GM06990 (cell line): ENCODE measurements at regions not wholly inside any gene's neighbourhood (a gene's known extent, or its start where the extent isn't known, plus 50 kb on each side); places are given as distances from the start of the nearest gene placed in this dataset.

ENCODE experiments used
- DNase-seq: peaks from one replicate; pipeline ENCODE4 v3.0.0-alpha.2; 2011; ENCODE audit not compliant: insufficient read length; ENCODE audit errors: extremely low read depth
- H3K27me3 ChIP-seq: replicated peaks from 2 replicates; pipeline ENCODE4 v1.6.0; 2011; ENCODE audit warnings: low read length; ENCODE audit not compliant: control insufficient read depth, insufficient read depth
- H3K36me3 ChIP-seq: 2 replicates; pipeline ENCODE4 v1.5.1; 2011; ENCODE audit warnings: low read length; ENCODE audit not compliant: control insufficient read depth, insufficient read depth
- H3K4me3 ChIP-seq: replicated peaks from 2 replicates; pipeline ENCODE4 v1.5.1; 2011; ENCODE audit warnings: low read depth, mild to moderate bottlenecking, control low read depth, low read length
- TF ChIP-seq, protein P1 (sequence below): IDR thresholded peaks from 2 replicates; pipeline ENCODE4 v1.5.1; 2011; ENCODE audit warnings: low read length, control low read depth, mild to moderate bottlenecking, inconsistent platforms; ENCODE audit not compliant: insufficient read depth, poor library complexity, severe bottlenecking

DNA sequence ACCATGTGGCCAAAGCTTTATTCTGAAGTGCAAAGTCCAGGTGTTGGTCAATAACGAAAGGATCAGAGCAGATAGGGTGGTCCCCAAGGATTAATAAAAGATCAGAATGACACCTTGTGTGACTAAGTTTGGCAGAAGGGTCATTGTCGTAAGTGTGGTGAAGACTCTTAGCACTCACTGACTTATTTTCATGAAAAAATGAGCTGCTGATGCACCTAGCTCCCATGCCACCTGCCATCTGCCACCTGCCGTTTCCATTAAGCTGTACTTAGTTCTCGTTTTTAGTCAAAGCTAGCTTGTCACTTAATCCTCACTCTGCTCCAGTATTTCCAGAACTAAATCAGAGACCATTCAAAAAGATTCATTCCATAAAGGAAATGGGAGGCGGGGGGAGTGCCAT, 112.6 kb downstream of the SEC16B start:
- DNase-seq = no peak
- Histone ChIP-seq H3K4me3 (no peak overlapping the region), H3K36me3 (no peaks in the 10 kb centered on the region), H3K27me3 (no peaks in the 10 kb centered on the region; the same call in 1 of the 2 replicates)
- TF ChIP-seq, protein P1, sequence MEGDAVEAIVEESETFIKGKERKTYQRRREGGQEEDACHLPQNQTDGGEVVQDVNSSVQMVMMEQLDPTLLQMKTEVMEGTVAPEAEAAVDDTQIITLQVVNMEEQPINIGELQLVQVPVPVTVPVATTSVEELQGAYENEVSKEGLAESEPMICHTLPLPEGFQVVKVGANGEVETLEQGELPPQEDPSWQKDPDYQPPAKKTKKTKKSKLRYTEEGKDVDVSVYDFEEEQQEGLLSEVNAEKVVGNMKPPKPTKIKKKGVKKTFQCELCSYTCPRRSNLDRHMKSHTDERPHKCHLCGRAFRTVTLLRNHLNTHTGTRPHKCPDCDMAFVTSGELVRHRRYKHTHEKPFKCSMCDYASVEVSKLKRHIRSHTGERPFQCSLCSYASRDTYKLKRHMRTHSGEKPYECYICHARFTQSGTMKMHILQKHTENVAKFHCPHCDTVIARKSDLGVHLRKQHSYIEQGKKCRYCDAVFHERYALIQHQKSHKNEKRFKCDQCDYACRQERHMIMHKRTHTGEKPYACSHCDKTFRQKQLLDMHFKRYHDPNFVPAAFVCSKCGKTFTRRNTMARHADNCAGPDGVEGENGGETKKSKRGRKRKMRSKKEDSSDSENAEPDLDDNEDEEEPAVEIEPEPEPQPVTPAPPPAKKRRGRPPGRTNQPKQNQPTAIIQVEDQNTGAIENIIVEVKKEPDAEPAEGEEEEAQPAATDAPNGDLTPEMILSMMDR = no peak

DNA sequence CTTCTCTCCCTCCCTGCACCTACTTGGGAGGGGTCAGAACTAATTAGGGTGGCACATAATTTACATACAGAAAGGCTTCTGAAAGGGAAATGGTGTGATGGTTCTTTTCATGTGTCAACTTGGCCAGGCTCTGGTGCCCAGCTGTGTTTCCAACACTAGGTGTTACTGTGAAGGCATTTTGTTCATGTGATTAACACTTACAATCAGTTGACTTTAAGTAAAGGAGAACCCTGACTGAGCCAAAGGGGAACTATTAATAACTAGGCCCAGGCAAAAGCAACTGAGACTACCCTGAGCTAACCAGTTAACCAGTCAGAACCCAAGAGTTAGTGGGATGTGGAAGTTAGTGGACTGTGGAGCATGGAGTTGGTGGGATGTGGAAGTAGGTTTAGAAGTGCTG, 114.9 kb downstream of the SEC16B start:
- H3K36me3 ChIP-seq = no peaks in the 10 kb centered on the region
- no peak for DNase-seq
- H3K27me3 ChIP-seq = no peaks in the 10 kb centered on the region; the same call in 1 of the 2 replicates
- TF ChIP-seq, protein P1 = no peak
- H3K4me3 ChIP-seq = no peak overlapping the region

DNA sequence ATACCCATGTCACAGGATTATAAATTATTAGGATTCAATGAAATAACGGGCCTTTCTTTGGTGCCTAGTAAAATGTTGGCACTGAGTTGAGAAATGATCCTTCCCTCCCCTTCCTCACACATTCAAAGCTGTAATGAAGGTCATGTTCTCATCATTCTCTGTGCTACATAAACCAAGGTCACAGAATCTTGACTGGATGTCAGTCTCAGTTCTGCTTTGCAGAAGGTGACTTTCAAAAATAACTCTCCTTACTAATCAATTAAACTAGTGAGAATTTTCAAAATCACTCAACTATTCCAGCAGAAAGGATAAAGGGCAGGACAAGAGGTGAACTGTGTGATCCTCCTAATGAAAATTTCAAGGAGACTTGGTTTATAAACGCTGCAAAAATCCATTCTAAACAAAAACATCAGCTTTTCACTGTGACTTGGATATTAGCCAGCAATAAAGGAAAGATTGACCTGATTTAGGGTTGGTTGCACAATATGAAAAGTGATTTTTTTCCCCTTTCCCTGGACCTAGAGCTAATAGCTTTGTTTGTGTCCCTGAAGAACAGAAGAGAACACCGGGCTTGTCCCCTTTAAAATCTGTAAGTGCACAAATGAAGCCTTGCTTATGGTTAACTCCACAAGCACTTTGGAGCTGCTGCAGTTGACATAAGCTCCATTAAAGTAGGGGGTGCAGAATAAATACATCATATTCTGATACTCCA, 120.1 kb downstream of the SEC16B start:
- H3K27me3 ChIP-seq = no peaks in the 10 kb centered on the region
- no peak overlapping the region for H3K4me3 ChIP-seq
- TF ChIP-seq, protein P1 = no peak
- H3K36me3 ChIP-seq = no peaks in the 10 kb centered on the region
- no peak for DNase-seq

DNA sequence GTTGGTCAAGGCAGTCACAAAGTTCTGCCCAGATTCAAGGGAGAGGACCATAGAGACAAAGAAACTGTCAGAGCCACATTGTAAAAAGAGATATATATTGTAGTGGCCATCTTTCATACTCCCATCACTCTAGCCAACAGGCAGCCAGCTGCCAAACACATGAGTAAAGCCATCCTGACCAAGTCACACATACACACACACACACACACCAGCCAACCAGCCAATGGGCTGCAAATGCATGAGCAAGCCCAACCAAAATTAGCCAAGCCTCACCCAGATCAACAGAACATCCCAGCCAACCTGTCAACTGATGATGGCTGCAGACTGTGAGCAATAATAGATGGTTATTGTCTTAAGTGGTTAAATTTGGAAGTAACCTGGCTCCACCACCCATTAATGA, 120.7 kb downstream of the SEC16B start:
- Histone ChIP-seq H3K27me3 (no peaks in the 10 kb centered on the region), H3K36me3 (no peaks in the 10 kb centered on the region), H3K4me3 (no peak overlapping the region)
- TF ChIP-seq, protein P1 = no peak
- no peak for DNase-seq

DNA sequence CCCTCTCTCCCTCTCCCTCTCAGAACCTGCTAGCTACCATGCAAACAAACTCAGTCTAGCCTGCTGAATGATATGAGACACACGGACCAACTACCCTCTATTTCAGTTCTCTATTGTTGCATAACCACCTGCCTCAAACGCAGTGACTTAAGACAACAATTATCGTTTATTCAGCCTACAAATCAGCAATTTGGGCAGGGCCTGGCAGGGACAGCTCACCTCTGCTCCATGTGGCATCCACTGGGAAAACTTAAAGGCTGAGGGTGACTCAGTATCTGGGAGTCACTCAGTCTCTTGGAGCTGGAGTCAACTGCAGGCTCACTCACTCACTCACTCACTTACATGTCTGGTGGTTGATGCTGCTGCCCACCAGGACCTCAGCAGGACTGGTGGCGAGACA, 121.3 kb downstream of the SEC16B start:
- Histone ChIP-seq H3K27me3 (no peaks in the 10 kb centered on the region), H3K4me3 (no peak overlapping the region), H3K36me3 (no peaks in the 10 kb centered on the region)
- TF ChIP-seq, protein P1 = no peak
- DNase-seq = no peak

DNA sequence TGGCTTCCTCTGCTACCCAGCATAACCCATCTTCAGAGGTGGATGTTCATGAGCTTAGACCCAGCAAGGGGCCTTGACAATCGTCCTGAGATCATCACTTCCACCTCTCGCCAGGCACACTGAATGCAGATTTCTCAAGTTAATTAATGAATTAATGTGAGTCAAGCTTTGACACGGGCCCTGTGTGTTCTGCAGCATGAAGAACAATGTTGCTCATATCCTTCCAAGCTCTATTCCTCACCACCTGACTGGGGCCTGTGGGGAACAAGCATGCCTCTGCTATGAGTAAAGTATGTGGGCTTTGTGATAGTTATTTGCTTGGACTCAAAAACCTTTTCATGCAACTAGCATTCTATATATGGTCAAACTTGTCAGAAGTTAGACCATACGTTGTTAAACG, 122.0 kb downstream of the SEC16B start:
- TF ChIP-seq, protein P1 = no peak
- no peaks in the 10 kb centered on the region for H3K36me3 ChIP-seq
- DNase-seq = no peak
- no peak overlapping the region for H3K4me3 ChIP-seq
- no peaks in the 10 kb centered on the region for H3K27me3 ChIP-seq
